ENCODE measurements at regions not wholly inside any gene's neighbourhood (a gene's known extent, or its start where the extent isn't known, plus 50 kb on each side); places are given as distances from the start of the nearest gene placed in this dataset.

DNA sequence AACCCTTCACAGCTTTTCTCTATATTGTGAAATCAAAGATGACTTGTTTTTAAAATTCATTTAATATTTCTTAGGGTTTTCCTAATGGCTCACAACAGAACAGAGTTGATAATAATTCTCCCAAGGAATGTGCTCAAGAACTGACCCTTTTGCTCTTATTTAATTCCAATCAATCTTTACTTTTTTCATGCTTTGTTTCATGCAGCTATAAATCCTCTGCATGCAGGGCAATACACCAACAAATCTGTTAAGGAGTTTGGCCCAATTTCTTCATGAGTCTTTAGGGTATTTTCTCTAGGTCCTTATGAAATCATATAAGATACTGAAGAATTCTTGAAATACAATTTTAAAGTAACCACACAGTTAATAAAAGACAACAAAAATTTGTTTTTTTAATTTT, 264.2 kb downstream of the SLC6A15 start:
- Histone ChIP-seq H3K9me1 (ENCODE audit: control insufficient read depth, extremely low read depth, insufficient read depth, low read length) (no peaks in the 10 kb centered on the region), H3K9ac (ENCODE audit: control insufficient read depth, extremely low read depth, insufficient read depth, low read length) (no peak overlapping the region), H2AFZ (ENCODE audit: control insufficient read depth, low read length) (no peak overlapping the region), H4K20me1 (ENCODE audit: control insufficient read depth, extremely low read depth, insufficient read depth, low read length) (no peaks in the 10 kb centered on the region), H3K4me1 (ENCODE audit: control insufficient read depth, extremely low read depth, insufficient read depth, low read length) (no peaks in the 10 kb centered on the region), H3K79me2 (ENCODE audit: control insufficient read depth, insufficient read depth, low read length) (no peaks in the 10 kb centered on the region), H3K4me3 (ENCODE audit: control insufficient read depth in 2 of 3, extremely low read depth in 1 of 3, insufficient read depth in 2 of 3, low read depth in 1 of 3, low read length in 3 of 3) (no peak overlapping the region), H3K36me3 (ENCODE audit: control insufficient read depth in 2 of 2, extremely low read depth in 1 of 2, insufficient read depth in 2 of 2, low read length in 2 of 2) (no peaks in the 10 kb centered on the region), H3K27me3 (ENCODE audit: control insufficient read depth, extremely low read depth, insufficient read depth, low read length) (no peaks in the 10 kb centered on the region), H3K9me3 (ENCODE audit: control insufficient read depth, low read depth, low read length) (no peaks in the 10 kb centered on the region), H3K27ac (ENCODE audit: control insufficient read depth, insufficient read depth, low read length) (no peak overlapping the region), H3K4me2 (ENCODE audit: control insufficient read depth, extremely low read depth, insufficient read depth, low read depth, low read length) (no peak overlapping the region)
- no peak for TF ChIP-seq EZH2 (IDR thresholded peaks at IDR 0.05; ENCODE audit: low read length)
- TF ChIP-seq, protein P1, sequence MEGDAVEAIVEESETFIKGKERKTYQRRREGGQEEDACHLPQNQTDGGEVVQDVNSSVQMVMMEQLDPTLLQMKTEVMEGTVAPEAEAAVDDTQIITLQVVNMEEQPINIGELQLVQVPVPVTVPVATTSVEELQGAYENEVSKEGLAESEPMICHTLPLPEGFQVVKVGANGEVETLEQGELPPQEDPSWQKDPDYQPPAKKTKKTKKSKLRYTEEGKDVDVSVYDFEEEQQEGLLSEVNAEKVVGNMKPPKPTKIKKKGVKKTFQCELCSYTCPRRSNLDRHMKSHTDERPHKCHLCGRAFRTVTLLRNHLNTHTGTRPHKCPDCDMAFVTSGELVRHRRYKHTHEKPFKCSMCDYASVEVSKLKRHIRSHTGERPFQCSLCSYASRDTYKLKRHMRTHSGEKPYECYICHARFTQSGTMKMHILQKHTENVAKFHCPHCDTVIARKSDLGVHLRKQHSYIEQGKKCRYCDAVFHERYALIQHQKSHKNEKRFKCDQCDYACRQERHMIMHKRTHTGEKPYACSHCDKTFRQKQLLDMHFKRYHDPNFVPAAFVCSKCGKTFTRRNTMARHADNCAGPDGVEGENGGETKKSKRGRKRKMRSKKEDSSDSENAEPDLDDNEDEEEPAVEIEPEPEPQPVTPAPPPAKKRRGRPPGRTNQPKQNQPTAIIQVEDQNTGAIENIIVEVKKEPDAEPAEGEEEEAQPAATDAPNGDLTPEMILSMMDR (optimal IDR thresholded peaks at IDR 0.05 in 1 of 3, IDR thresholded peaks at IDR 0.05 in 1 of 3, conservative IDR thresholded peaks at IDR 0.05 in 1 of 3; ENCODE audit: extremely low read depth in 1 of 3, insufficient read depth in 2 of 3, low read length in 3 of 3) = no peak
- DNase-seq (ENCODE audit: low read depth, low spot score) = no peak
- dilution Hi-C loops (cut with MboI; ENCODE audit: extremely low pct_ligation_motif_present, low sequenced_read_pairs) = no loop called here
- FAIRE-seq = no peak

DNA sequence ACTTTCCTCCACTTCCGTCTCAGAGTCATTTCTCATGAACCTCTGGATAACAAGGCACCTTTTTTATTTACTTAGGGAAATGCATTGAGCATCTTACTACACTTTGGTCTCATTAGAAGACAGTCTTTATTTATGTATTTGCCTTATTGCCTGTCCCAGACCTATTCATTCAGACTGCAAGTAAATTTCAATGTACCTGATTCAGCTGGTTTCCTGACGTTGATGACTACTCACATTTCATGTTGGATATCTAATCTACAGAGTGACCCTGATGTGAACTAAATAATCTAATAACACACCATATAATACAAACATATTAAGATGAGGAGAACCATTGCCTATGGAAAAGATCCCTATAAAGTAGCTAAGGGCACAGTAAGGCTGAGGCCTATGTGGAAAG, 267.7 kb downstream of the SLC6A15 start:
- Histone ChIP-seq H3K9me1 (ENCODE audit: control insufficient read depth, extremely low read depth, insufficient read depth, low read length) (no peaks in the 10 kb centered on the region), H3K36me3 (ENCODE audit: control insufficient read depth in 2 of 2, extremely low read depth in 1 of 2, insufficient read depth in 2 of 2, low read length in 2 of 2) (no peaks in the 10 kb centered on the region), H3K4me2 (ENCODE audit: control insufficient read depth, extremely low read depth, insufficient read depth, low read depth, low read length) (no peak overlapping the region), H3K79me2 (ENCODE audit: control insufficient read depth, insufficient read depth, low read length) (no peaks in the 10 kb centered on the region), H3K9ac (ENCODE audit: control insufficient read depth, extremely low read depth, insufficient read depth, low read length) (no peak overlapping the region), H3K27ac (ENCODE audit: control insufficient read depth, insufficient read depth, low read length) (no peak overlapping the region), H4K20me1 (ENCODE audit: control insufficient read depth, extremely low read depth, insufficient read depth, low read length) (no peaks in the 10 kb centered on the region), H3K9me3 (ENCODE audit: control insufficient read depth, low read depth, low read length) (no peaks in the 10 kb centered on the region), H3K27me3 (ENCODE audit: control insufficient read depth, extremely low read depth, insufficient read depth, low read length) (no peaks in the 10 kb centered on the region), H2AFZ (ENCODE audit: control insufficient read depth, low read length) (no peak overlapping the region), H3K4me1 (ENCODE audit: control insufficient read depth, extremely low read depth, insufficient read depth, low read length) (no peaks in the 10 kb centered on the region), H3K4me3 (ENCODE audit: control insufficient read depth in 2 of 3, extremely low read depth in 1 of 3, insufficient read depth in 2 of 3, low read depth in 1 of 3, low read length in 3 of 3) (no peak overlapping the region)
- no peak for TF ChIP-seq EZH2 (IDR thresholded peaks at IDR 0.05; ENCODE audit: low read length)
- TF ChIP-seq, protein P1 (optimal IDR thresholded peaks at IDR 0.05 in 1 of 3, IDR thresholded peaks at IDR 0.05 in 1 of 3, conservative IDR thresholded peaks at IDR 0.05 in 1 of 3; ENCODE audit: extremely low read depth in 1 of 3, insufficient read depth in 2 of 3, low read length in 3 of 3) = no peak
- dilution Hi-C loops (cut with MboI; ENCODE audit: extremely low pct_ligation_motif_present, low sequenced_read_pairs) = no loop called here
- no peak for FAIRE-seq
- no peak for DNase-seq (ENCODE audit: low read depth, low spot score)

Measured in keratinocyte (primary cell).